ENCODE measurements at regions not wholly inside any gene's neighbourhood (a gene's known extent, or its start where the extent isn't known, plus 50 kb on each side); places are given as distances from the start of the nearest gene placed in this dataset.

DNA sequence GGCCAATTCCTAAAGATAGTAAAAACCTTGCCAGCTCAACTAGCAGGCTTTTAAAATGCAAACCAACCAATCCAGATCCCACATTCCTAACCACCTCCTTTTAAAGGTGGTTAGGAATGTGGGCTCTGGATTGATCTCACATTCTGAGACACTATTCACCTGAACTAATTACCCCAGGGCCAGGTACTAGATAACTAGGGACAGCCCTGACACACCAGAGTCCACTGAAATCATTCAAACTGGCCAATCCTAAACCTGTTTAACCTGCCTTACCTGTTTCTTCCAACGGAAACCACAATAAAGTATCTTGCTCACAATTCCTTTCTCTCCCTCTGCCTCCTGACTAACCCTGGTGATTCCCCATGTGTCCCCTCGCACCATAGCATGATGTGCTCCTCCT, 168.3 kb upstream of the DMAC1 start:
- TF ChIP-seq, protein P1, sequence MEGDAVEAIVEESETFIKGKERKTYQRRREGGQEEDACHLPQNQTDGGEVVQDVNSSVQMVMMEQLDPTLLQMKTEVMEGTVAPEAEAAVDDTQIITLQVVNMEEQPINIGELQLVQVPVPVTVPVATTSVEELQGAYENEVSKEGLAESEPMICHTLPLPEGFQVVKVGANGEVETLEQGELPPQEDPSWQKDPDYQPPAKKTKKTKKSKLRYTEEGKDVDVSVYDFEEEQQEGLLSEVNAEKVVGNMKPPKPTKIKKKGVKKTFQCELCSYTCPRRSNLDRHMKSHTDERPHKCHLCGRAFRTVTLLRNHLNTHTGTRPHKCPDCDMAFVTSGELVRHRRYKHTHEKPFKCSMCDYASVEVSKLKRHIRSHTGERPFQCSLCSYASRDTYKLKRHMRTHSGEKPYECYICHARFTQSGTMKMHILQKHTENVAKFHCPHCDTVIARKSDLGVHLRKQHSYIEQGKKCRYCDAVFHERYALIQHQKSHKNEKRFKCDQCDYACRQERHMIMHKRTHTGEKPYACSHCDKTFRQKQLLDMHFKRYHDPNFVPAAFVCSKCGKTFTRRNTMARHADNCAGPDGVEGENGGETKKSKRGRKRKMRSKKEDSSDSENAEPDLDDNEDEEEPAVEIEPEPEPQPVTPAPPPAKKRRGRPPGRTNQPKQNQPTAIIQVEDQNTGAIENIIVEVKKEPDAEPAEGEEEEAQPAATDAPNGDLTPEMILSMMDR (IDR thresholded peaks at IDR 0.05), result no peak
- TF ChIP-seq POLR2A (IDR thresholded peaks at IDR 0.05), result no peak
